ENCODE measurements at regions not wholly inside any gene's neighbourhood (a gene's known extent, or its start where the extent isn't known, plus 50 kb on each side); places are given as distances from the start of the nearest gene placed in this dataset.
"Not testable (repeated sequence)": the region's sequence is repeated elsewhere in the genome, so short reads cannot be mapped to it uniquely, and the experiment has no call there.

GRCh38 chr3:106075731-106076130 lies 206.9 kb upstream of the CBLB start:
- DNase-seq (ENCODE audit: low read depth) = not testable (repeated sequence)

GRCh38 chr3:106078635-106079034 lies 209.8 kb upstream of the CBLB start:
- DNase-seq (ENCODE audit: low read depth) = no peak

DNA sequence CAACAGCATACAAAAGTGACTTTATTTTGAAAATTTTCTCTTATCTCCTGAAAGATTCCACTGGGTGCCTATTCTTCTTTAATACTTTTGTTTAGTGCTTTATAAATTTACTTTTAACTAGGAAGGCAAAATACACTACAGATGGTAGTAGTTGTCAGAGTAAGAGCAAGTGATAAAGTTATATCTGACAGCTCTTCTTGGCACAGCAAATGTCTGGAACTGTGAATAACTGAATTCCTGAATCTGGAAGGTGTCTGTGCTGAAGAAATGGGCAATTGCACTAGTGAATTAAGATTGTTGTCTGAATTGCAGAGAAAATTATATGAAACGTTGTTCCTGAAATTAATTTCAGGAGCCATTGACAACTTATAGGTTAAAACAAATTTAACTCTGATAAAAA lies 213.8 kb upstream of the CBLB start:
- no peak for DNase-seq (ENCODE audit: low read depth)

DNA sequence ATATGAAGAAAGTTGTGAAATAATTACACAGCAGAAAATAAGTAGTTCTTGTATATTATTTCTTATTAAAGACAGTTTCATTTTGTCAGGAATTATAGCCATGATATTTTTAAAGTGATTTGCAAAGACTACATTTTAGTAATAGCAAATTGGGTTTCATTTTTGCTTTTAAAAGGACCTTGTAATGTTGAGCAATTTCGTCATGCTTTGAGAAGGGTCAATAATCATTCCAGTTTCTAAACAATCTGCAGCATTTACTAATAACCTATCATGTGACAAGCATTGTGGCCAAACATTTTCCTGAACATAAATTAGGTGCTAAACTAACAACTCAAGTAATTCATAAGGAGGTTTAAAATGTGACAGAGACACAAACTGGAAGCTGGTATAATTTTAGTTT lies 214.4 kb upstream of the CBLB start:
- no peak for DNase-seq (ENCODE audit: low read depth)

GRCh38 chr3:106083854-106084253 lies 215.0 kb upstream of the CBLB start:
- no peak for DNase-seq (ENCODE audit: low read depth)

DNA sequence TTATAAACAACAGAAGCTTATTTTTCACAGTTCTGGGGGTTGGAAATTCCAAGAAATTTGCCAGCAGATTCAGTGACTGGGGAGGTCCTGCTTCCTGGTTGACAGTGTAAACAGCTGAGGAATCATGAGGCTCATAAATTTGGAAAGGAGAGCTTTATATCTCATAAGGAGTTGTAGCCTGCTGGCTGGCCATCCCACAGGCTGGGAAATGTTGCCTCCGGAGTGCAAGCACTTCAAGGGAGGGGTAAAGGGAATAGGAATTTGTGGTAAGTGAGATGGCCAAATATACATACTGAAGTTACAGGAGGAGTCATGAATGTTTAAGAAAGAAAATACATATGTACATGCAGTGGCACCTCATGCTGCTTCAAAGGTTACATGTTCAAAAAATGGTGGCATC lies 217.2 kb upstream of the CBLB start:
- no peak for DNase-seq (ENCODE audit: low read depth)

GRCh38 chr3:106086636-106087035 lies 217.8 kb upstream of the CBLB start:
- no peak for DNase-seq (ENCODE audit: low read depth)

- DNase-seq (ENCODE audit: low read depth) = no peak
These were observed 219.5 kb upstream of the CBLB start for GRCh38 chr3:106088304-106088703.

DNA sequence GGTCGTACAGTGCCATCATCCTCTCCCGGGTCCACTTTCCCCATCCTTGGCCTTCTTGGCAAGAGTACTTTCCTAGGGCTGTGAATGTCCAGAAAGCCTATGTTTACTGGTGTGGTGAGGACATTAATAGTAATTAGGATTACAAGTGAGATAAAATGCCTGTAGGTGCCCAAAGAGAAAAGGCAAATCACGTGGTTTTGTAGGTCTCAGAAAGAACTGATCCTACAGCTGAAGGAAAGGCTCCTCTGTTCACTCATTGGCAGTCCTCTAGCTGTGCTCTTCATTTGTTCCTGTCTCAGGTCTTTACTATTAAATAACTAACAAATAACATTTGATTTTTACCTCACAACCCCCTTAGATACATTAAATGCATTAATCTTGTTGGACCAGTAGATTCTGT lies 220.1 kb upstream of the CBLB start:
- DNase-seq (ENCODE audit: low read depth) = no peak

DNA sequence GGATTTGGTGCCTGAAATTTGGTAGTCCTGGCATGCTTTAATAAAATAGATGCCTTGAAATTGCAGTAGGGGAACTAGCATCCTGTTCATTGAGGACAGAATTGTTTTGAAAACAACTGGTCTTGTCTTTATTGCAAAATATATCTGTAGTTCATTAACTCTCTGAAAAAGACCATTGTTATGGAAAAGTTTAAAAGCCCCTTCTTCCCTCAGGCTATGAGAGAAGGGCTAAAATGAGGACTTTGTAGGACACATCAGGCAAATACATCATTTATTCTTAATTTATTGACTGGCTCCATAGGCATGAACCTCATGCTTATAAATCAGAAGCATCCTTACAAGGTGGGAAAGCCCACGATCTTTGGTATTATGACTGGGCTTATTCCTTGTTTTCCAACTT lies 221.0 kb upstream of the CBLB start:
- no peak for DNase-seq (ENCODE audit: low read depth)

DNA sequence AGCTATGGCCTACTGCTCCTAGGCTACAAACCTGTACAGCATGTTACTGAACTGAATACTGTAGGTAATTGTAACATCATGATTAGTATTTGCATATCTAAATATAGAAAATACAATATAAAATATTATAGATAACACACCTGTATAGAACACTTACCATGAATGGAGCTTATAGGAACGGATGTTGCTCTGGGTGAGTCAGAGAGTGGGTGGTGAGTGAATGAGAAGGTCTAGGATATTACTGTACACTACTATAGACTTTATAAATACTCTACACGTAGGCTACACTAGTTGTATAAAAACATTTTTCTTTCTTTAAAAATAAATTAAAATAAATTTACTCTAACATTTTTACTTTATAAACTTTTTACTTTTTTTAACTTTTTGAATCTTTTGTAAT lies 224.0 kb upstream of the CBLB start:
- no peak for DNase-seq (ENCODE audit: low read depth)

- no peak for DNase-seq (ENCODE audit: low read depth)
These were observed 224.8 kb upstream of the CBLB start for GRCh38 chr3:106093616-106094015.

GRCh38 chr3:106097817-106098435 lies 229.1 kb upstream of the CBLB start:
- no peak for DNase-seq (ENCODE audit: low read depth)

DNA sequence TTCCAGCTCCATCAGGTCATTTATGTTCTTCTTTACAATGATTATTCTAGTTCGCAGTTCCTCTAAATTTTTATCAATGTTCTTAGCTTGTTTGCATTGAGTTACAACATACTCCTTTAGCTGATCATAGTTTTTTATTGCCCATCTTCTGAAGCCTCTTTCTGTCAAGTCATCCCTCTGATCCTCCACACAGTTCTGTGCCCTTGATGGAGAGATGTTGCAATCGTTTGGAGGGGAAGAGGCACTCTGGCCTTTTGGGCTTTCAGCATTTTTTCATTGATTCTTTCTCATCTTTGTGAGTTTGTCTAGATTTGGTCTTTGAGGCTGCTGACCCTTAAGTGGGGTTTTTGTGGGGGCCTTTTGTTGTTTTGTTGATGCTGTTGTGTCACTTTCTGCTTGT lies 234.6 kb upstream of the CBLB start:
- no peak for DNase-seq (ENCODE audit: low read depth)

DNA sequence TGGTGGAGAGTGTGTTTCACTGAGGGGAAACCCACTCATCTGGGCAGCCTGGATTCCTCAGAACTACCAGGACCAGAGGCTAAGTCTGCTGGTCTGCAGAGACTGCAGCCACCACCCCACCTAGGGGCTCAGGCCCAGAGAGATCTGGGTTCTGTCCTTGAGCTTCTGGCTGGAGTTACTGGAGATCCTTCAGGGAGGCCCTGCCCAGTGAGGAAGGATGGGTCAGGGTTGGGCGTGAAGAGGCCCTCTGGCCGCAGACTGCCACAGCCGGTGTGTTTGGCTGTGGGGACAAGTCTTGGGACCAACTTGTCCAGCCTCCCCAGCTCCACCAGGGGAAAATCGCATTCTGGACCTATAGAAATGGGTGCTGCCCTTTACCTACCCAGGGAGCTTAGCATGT lies 235.3 kb upstream of the CBLB start:
- DNase-seq (ENCODE audit: low read depth) = no peak

DNA sequence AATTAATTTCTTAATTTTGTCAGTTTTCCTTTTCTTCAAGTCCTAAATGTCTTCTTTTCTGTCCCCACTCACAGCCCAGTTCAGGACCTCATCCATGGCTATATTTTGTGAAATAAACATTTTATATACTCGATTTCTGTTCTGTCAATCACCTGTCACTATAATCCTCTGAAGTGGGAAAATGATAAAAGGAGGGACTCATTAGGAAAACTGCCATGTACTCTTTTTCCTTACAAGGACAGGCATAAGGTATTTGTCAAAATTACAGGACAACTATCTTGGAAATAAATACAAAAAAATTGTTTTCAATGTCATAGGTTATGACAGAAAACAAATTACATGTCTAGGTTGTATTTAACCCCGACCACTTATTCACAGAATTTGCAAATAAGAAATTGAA lies 240.1 kb upstream of the CBLB start:
- DNase-seq (ENCODE audit: low read depth) = no peak

- DNase-seq (ENCODE audit: low read depth) = not testable (repeated sequence)
These were observed 243.7 kb upstream of the CBLB start for GRCh38 chr3:106112561-106112960.

GRCh38 chr3:106113747-106114146 lies 244.9 kb upstream of the CBLB start:
- DNase-seq (ENCODE audit: low read depth) = no peak

- no peak for DNase-seq (ENCODE audit: low read depth)
These were observed 245.4 kb upstream of the CBLB start for GRCh38 chr3:106114220-106114619.

DNA sequence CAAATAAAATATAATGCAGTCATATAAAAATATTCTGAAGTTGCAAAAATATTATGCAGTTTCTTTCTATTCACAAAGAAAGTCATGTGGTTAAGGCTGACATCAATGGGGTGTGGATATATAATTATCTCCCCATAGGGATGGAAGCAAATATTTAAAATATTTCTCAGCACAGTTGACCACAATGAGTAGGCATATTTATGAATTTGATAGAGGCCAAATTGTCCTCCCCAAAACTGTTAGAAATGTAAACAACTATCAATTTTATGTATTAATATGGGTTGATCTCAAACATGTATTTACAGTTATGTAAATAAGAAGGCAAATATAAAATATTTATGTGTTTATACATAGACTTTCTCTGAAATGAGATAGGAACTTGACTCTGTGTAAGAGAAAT lies 246.0 kb upstream of the CBLB start:
- no peak for DNase-seq (ENCODE audit: low read depth)

GRCh38 chr3:106115557-106115956 lies 246.7 kb upstream of the CBLB start:
- no peak for DNase-seq (ENCODE audit: low read depth)

GRCh38 chr3:106116733-106117489 lies 248.1 kb upstream of the CBLB start:
- no peak for DNase-seq (ENCODE audit: low read depth)

- no peak for DNase-seq (ENCODE audit: low read depth)
These were observed 248.7 kb upstream of the CBLB start for GRCh38 chr3:106117490-106117858.

DNA sequence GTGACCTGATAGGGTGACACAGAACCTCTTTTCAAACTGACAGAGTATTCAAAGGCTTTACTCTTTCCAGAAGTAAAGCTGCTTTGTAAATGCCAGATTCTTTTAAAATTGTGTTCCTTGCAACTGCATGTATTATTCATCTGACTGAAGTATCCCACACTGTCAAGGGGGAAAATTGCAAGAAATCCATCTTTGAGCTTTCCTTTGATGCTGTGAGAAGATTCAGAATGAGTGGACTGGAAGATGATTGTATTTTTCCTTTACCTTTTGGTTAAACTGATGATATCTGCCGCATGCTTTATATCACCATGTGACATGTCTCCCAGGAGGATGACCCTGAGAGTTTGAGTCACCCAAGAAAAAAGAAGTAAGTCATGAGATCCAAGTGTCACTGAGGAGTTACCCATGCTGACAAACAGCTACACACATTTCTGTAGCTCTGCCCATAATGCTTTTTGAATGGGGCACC lies 250.8 kb upstream of the CBLB start:
- no peak for DNase-seq (ENCODE audit: low read depth)

Data from stimulated activated CD8-positive, alpha-beta memory T cell treated with anti-CD3 and anti-CD28 coated beads, Interleukin-15, amount 100 ng/mL, for 24 hours (primary cell).